ENCODE measurements at regions not wholly inside any gene's neighbourhood (a gene's known extent, or its start where the extent isn't known, plus 50 kb on each side); places are given as distances from the start of the nearest gene placed in this dataset.
"Not testable (repeated sequence)": the region's sequence is repeated elsewhere in the genome, so short reads cannot be mapped to it uniquely, and the experiment has no call there.

DNA sequence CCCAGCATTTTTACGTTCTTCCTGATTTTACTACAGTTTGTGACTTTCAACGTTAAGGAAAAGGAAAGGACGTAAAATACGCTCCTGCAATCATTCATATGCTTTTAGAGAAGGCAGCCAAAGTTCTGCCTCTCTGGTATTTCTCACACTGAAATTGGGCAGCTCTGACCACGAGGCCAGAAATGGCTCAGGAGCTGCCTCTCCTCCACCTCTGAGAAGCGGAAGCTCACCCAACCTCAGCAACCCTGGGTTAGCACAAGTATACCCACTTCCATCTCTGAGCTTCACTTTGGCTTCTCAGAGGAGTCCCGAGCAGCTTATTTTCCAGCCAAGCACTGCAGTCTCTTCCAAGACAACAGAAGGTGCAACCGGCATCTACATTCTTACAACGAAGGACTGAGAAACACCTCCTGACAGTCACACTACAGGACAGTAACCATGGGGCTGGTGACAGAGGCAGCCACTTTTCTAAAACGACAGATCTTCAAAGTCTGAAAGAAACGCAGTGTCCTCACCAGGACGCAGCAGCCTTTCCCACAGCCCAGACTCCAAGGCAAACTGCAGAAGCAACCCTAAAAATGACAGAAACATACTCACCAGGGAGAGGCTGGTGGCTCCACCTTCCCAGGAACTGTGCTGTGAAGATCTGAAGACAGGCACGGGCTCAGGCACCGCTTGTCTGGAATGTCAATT, 373.7 kb downstream of the BCL2L11 start:
- WGBS, 2 experiments (ENCODE audit: insufficient coverage in 1 of 2, insufficient read length in 1 of 2) = 26% methylated on average over 4 of the region's 14 CpGs; no CpG with 5 or more reads in 1 of the 2 experiments
- H3K36me3 ChIP-seq (ENCODE audit: control insufficient read depth, insufficient read depth, low read length); H3K4me1 ChIP-seq (ENCODE audit: control insufficient read depth, insufficient read depth, low read length); H3K4me3 Mint-ChIP-seq; H3K9me3 Mint-ChIP-seq; H3K4me1 Mint-ChIP-seq; H3K27me3 ChIP-seq (ENCODE audit: control insufficient read depth, insufficient read depth, low read length, poor library complexity, severe bottlenecking); H3K9me3 ChIP-seq (ENCODE audit: control insufficient read depth, low read length); H3K27ac Mint-ChIP-seq; H3K4me3 ChIP-seq (ENCODE audit: low read length); DNase-seq; H3K27me3 Mint-ChIP-seq (ENCODE audit: insufficient read depth); H3K36me3 Mint-ChIP-seq (ENCODE audit: low read depth): not testable (repeated sequence)
- H3K27ac ChIP-seq (ENCODE audit: low read depth, low read length) = peak overlapping the region; percentile 49
- peak overlapping the region; percentile 38 for H3K9ac ChIP-seq (ENCODE audit: extremely low read depth, low read length, poor library complexity, severe bottlenecking)

DNA sequence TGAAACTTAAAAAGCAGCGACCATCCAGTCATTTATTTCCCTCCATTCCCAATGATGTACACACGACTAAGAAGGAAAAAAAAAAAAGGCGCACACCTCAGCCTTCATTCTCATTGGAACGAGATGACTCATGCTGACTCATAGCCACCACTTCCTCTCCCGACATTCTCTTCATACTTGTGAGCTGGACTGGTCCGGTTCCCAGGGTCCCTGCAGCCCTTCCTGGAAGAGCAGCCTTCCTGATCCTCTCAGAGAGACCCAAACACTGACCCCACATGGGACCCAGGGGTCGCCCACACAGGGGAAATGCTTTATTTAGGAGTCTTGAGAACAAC, 374.2 kb downstream of the BCL2L11 start:
- H3K27ac ChIP-seq (ENCODE audit: low read depth, low read length); H3K27me3 Mint-ChIP-seq (ENCODE audit: insufficient read depth); H3K4me1 Mint-ChIP-seq; H3K36me3 ChIP-seq (ENCODE audit: control insufficient read depth, insufficient read depth, low read length); H3K4me1 ChIP-seq (ENCODE audit: control insufficient read depth, insufficient read depth, low read length); H3K4me3 ChIP-seq (ENCODE audit: low read length); H3K36me3 Mint-ChIP-seq (ENCODE audit: low read depth); H3K27me3 ChIP-seq (ENCODE audit: control insufficient read depth, insufficient read depth, low read length, poor library complexity, severe bottlenecking); DNase-seq; H3K9me3 Mint-ChIP-seq; H3K4me3 Mint-ChIP-seq; H3K27ac Mint-ChIP-seq; H3K9me3 ChIP-seq (ENCODE audit: control insufficient read depth, low read length): not testable (repeated sequence)
- no CpG with 5 or more reads among the region's 7 CpGs for WGBS, 2 experiments (ENCODE audit: insufficient coverage in 1 of 2, insufficient read length in 1 of 2)
- peak overlapping the region; percentile 38 for H3K9ac ChIP-seq (ENCODE audit: extremely low read depth, low read length, poor library complexity, severe bottlenecking)

DNA sequence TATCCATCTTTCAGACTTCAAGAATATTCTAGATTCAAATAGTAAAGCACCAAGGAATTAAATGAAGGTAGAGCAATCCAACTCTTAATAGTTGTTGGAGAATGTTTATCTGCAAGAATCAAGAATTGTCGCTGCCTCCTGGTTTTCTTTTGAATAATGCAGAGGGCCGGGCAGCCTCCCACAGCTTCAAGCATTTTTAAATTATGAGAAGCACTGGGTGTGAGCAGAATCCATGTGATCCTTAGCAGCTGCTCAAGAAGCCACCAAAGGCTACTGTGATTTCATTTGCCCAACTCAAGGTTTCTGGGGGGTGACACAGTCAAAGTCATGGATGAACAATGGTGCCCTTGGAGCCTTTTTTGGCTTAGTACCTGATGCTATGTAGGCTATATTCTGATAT, 374.9 kb downstream of the BCL2L11 start:
- not testable (repeated sequence) for H3K9me3 ChIP-seq (ENCODE audit: control insufficient read depth, low read length); H3K36me3 ChIP-seq (ENCODE audit: control insufficient read depth, insufficient read depth, low read length); H3K4me3 Mint-ChIP-seq; H3K27ac Mint-ChIP-seq; H3K27me3 ChIP-seq (ENCODE audit: control insufficient read depth, insufficient read depth, low read length, poor library complexity, severe bottlenecking); H3K4me1 Mint-ChIP-seq; H3K9me3 Mint-ChIP-seq; H3K27ac ChIP-seq (ENCODE audit: low read depth, low read length); H3K4me1 ChIP-seq (ENCODE audit: control insufficient read depth, insufficient read depth, low read length); H3K36me3 Mint-ChIP-seq (ENCODE audit: low read depth); H3K4me3 ChIP-seq (ENCODE audit: low read length); H3K9ac ChIP-seq (ENCODE audit: extremely low read depth, low read length, poor library complexity, severe bottlenecking); H3K27me3 Mint-ChIP-seq (ENCODE audit: insufficient read depth)
- 73% methylated on average over 2 of the region's 2 CpGs; no CpG with 5 or more reads in 1 of the 2 experiments for WGBS, 2 experiments (ENCODE audit: insufficient coverage in 1 of 2, insufficient read length in 1 of 2)
- peak; percentile 46 for DNase-seq

DNA sequence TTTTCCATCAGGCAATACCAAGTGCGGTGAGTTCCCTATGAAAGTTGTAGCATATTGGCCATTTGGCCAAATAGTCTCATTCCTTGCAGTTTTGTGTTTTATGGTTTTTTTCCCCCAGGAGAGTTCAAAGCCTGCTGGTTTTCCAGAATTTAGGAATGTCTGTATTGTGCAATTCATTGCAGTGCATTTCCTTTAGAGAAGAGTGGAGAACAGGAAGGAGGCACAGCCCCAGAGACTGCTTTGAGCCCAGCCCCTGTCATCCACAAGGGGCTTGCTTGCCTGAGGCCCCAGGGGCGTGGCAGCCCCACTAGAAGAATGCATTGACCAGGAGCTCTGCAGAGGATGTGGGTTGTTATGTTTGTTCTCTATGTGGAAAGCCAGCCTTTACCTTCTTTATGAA, 375.5 kb downstream of the BCL2L11 start:
- H3K9me3 ChIP-seq (ENCODE audit: control insufficient read depth, low read length); H3K27ac ChIP-seq (ENCODE audit: low read depth, low read length); H3K4me3 ChIP-seq (ENCODE audit: low read length); H3K27ac Mint-ChIP-seq; H3K4me3 Mint-ChIP-seq; H3K4me1 Mint-ChIP-seq; H3K27me3 ChIP-seq (ENCODE audit: control insufficient read depth, insufficient read depth, low read length, poor library complexity, severe bottlenecking); H3K36me3 ChIP-seq (ENCODE audit: control insufficient read depth, insufficient read depth, low read length); H3K9ac ChIP-seq (ENCODE audit: extremely low read depth, low read length, poor library complexity, severe bottlenecking); H3K27me3 Mint-ChIP-seq (ENCODE audit: insufficient read depth); H3K9me3 Mint-ChIP-seq; H3K4me1 ChIP-seq (ENCODE audit: control insufficient read depth, insufficient read depth, low read length); H3K36me3 Mint-ChIP-seq (ENCODE audit: low read depth): not testable (repeated sequence)
- DNase-seq = peak; percentile 53
- WGBS, 2 experiments (ENCODE audit: insufficient coverage in 1 of 2, insufficient read length in 1 of 2) = 90% methylated on average over 1 of the region's 2 CpGs; no CpG with 5 or more reads in 1 of the 2 experiments

DNA sequence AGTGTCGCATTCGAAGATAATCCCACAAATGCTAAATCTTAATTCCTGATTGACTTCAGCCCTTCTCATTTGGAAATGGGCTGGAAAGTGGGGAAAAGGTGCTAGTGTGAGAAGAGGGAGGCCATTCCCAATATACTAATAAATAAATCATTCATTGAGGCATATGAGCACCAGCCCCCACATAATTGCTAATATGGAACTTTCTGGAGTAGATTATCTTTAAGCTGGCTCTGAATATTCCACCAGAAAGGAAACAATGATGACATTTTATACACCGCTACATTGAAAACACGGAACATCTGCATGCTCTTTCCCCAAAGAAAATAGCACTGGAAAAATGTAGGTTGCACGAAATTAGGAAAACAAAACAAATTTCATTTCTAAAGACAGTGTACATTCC, 376.1 kb downstream of the BCL2L11 start:
- H3K4me3 Mint-ChIP-seq; H3K4me1 ChIP-seq (ENCODE audit: control insufficient read depth, insufficient read depth, low read length); DNase-seq; H3K36me3 Mint-ChIP-seq (ENCODE audit: low read depth); H3K9ac ChIP-seq (ENCODE audit: extremely low read depth, low read length, poor library complexity, severe bottlenecking); H3K27ac ChIP-seq (ENCODE audit: low read depth, low read length); H3K4me3 ChIP-seq (ENCODE audit: low read length); H3K9me3 Mint-ChIP-seq; H3K4me1 Mint-ChIP-seq; H3K36me3 ChIP-seq (ENCODE audit: control insufficient read depth, insufficient read depth, low read length); H3K9me3 ChIP-seq (ENCODE audit: control insufficient read depth, low read length); H3K27me3 Mint-ChIP-seq (ENCODE audit: insufficient read depth); H3K27me3 ChIP-seq (ENCODE audit: control insufficient read depth, insufficient read depth, low read length, poor library complexity, severe bottlenecking); H3K27ac Mint-ChIP-seq: not testable (repeated sequence)
- no CpG with 5 or more reads among the region's 5 CpGs for WGBS, 2 experiments (ENCODE audit: insufficient coverage in 1 of 2, insufficient read length in 1 of 2)

DNA sequence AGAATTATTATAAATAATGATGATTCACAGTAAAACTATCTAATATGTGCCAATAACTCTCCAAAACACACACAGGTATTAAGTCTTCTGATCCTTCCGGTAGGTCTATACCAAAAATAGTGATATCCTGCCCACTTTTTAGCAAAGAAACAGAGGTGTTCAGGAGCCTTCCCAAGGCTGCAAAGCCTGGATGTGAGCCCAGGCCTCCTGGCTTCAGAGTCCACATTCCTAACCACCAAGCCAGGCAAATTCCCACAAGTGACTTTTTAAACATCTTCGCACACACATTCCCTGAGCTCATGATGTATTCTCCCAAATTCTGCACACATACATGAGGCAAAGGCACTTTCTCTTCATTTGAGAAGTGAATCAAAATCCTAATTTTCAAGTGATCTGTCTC, 376.6 kb downstream of the BCL2L11 start:
- not testable (repeated sequence) for H3K27ac ChIP-seq (ENCODE audit: low read depth, low read length); H3K27me3 ChIP-seq (ENCODE audit: control insufficient read depth, insufficient read depth, low read length, poor library complexity, severe bottlenecking); H3K9me3 Mint-ChIP-seq; H3K27ac Mint-ChIP-seq; H3K27me3 Mint-ChIP-seq (ENCODE audit: insufficient read depth); H3K4me3 ChIP-seq (ENCODE audit: low read length); H3K36me3 Mint-ChIP-seq (ENCODE audit: low read depth); H3K9ac ChIP-seq (ENCODE audit: extremely low read depth, low read length, poor library complexity, severe bottlenecking); H3K9me3 ChIP-seq (ENCODE audit: control insufficient read depth, low read length); H3K36me3 ChIP-seq (ENCODE audit: control insufficient read depth, insufficient read depth, low read length); H3K4me1 ChIP-seq (ENCODE audit: control insufficient read depth, insufficient read depth, low read length); H3K4me1 Mint-ChIP-seq; H3K4me3 Mint-ChIP-seq
- peak; percentile 3 for DNase-seq
- 100% methylated on average over 2 of the region's 2 CpGs; no CpG with 5 or more reads in 1 of the 2 experiments for WGBS, 2 experiments (ENCODE audit: insufficient coverage in 1 of 2, insufficient read length in 1 of 2)

DNA sequence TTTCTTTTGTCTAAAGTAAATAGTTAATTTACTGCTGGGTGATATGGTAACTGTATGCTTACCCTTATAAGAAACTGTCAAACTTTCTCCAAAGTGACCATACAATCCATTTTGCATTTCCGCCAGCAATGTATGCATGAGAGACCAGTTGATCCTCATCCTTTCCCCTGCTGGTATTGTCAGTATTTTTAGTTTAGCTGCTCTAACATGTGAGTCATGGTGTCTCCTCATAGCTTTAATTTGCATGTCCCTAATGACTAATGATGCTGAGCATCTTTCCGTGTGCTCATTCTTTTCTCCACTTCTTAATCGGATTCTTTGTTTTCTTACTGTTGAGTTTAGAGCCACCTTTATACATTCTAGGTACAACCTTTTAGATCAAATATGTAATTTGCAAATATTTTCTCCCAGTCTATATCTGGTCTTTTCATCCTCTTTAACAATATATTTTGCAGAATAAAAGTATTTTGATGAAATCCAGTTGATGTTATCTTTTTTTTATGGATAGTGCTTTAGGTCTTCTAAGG, 379.9 kb downstream of the BCL2L11 start:
- 81% methylated on average over 2 of the region's 3 CpGs; no CpG with 5 or more reads in 1 of the 2 experiments for WGBS, 2 experiments (ENCODE audit: insufficient coverage in 1 of 2, insufficient read length in 1 of 2)
- not testable (repeated sequence) for H3K27me3 ChIP-seq (ENCODE audit: control insufficient read depth, insufficient read depth, low read length, poor library complexity, severe bottlenecking); H3K4me3 Mint-ChIP-seq; H3K27me3 Mint-ChIP-seq (ENCODE audit: insufficient read depth); H3K9ac ChIP-seq (ENCODE audit: extremely low read depth, low read length, poor library complexity, severe bottlenecking); H3K9me3 ChIP-seq (ENCODE audit: control insufficient read depth, low read length); H3K9me3 Mint-ChIP-seq; H3K27ac ChIP-seq (ENCODE audit: low read depth, low read length); H3K4me1 Mint-ChIP-seq; H3K4me3 ChIP-seq (ENCODE audit: low read length); DNase-seq; H3K4me1 ChIP-seq (ENCODE audit: control insufficient read depth, insufficient read depth, low read length); H3K27ac Mint-ChIP-seq; H3K36me3 ChIP-seq (ENCODE audit: control insufficient read depth, insufficient read depth, low read length); H3K36me3 Mint-ChIP-seq (ENCODE audit: low read depth)
